Progenitor cell of endocrine pancreas (in vitro differentiated cells): ENCODE measurements at regions not wholly inside any gene's neighbourhood (a gene's known extent, or its start where the extent isn't known, plus 50 kb on each side); places are given as distances from the start of the nearest gene placed in this dataset.
A peak's percentile ranks its signal among the peaks of the same experiment; 100 is the strongest.

Source experiments
- DNase-seq: peaks from one replicate; pipeline ENCODE4 v3.0.0; 2021; ENCODE audit warnings: low spot score; ENCODE audit not compliant: unreplicated experiment
- H3K27ac Mint-ChIP-seq: 2 replicates; pipeline ENCODE4 v1.8.0; 2021; ENCODE audit warnings: mild to moderate bottlenecking, moderate library complexity, mixed read lengths
- H3K27me3 Mint-ChIP-seq: 2 replicates; pipeline ENCODE4 v1.8.0; 2021; ENCODE audit warnings: mixed read lengths
- H3K36me3 Mint-ChIP-seq: 2 replicates; pipeline ENCODE4 v1.8.0; 2022; ENCODE audit warnings: mixed read lengths; ENCODE audit not compliant: insufficient read depth
- H3K4me1 Mint-ChIP-seq: 2 replicates; pipeline ENCODE4 v1.8.0; 2021; ENCODE audit warnings: low read depth, mixed read lengths
- H3K4me3 Mint-ChIP-seq: 2 replicates; pipeline ENCODE4 v1.8.0; 2021; ENCODE audit warnings: low read depth, mild to moderate bottlenecking, moderate library complexity, mixed read lengths
- H3K9me3 Mint-ChIP-seq: 2 replicates; pipeline ENCODE4 v1.8.0; 2021; ENCODE audit warnings: low read depth, mixed read lengths
- TF ChIP-seq, protein P1 (sequence below): fragments of 200-600 bp; sonication (generic); IDR thresholded peaks from one replicate; pipeline ENCODE4 v1.5.0; 2021; ENCODE audit warnings: antibody characterized with exemption, mild to moderate bottlenecking; ENCODE audit not compliant: unreplicated experiment

DNA sequence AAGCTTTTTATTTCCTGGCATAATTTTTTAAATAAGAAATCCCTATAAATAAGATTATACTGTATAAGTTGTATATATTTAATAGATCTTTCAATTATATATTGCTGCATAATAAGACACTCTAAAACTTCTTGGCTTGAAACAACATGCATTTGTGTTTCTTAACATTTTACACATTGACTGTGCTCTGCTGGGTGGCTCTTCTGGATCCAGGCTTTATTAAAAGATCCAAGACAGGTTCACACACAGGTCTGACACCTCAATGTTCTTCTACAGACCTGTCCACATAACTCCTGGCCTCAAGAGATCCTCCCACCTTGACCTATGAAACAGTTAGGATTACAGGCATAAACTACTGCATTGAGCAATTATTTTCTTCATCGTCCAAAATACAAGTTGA lies 77.6 kb upstream of the PCDH17 start:
- Mint-ChIP-seq H3K36me3 (no peaks in the 10 kb centered on the region), H3K27me3 (no peaks in the 10 kb centered on the region), H3K4me1 (peaks cover 2% of the 10 kb centered on the region), H3K4me3 (no peak overlapping the region), H3K9me3 (peaks cover 6% of the 10 kb centered on the region), H3K27ac (no peak overlapping the region)
- no peak for DNase-seq
- TF ChIP-seq, protein P1, sequence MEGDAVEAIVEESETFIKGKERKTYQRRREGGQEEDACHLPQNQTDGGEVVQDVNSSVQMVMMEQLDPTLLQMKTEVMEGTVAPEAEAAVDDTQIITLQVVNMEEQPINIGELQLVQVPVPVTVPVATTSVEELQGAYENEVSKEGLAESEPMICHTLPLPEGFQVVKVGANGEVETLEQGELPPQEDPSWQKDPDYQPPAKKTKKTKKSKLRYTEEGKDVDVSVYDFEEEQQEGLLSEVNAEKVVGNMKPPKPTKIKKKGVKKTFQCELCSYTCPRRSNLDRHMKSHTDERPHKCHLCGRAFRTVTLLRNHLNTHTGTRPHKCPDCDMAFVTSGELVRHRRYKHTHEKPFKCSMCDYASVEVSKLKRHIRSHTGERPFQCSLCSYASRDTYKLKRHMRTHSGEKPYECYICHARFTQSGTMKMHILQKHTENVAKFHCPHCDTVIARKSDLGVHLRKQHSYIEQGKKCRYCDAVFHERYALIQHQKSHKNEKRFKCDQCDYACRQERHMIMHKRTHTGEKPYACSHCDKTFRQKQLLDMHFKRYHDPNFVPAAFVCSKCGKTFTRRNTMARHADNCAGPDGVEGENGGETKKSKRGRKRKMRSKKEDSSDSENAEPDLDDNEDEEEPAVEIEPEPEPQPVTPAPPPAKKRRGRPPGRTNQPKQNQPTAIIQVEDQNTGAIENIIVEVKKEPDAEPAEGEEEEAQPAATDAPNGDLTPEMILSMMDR = no peak

DNA sequence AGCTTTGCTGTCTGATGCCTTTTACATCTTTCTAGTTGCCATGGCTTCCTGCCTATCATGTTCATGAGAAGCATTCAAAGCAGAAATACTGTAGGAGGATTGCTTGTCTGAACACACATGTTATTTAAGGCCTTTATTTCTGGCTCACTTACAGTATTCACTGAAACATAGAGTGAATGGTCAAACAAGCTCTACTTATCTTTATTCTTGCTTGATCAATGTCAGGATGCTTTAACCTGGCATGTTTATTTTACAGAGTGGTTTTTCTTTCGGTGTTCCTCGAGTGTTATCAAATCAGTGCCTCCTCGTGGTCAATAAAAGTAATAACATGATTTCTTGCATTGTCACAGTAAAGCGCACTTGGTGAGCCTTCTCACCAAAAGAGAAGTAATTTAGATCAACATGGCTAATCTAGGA lies 73.5 kb upstream of the PCDH17 start:
- no peak overlapping the region for H3K4me3 Mint-ChIP-seq
- peaks cover 2% of the 10 kb centered on the region for H3K4me1 Mint-ChIP-seq
- H3K36me3 Mint-ChIP-seq = no peaks in the 10 kb centered on the region
- TF ChIP-seq, protein P1 = peak; percentile 61
- DNase-seq = no peak
- H3K27ac Mint-ChIP-seq = no peak overlapping the region
- H3K27me3 Mint-ChIP-seq = no peaks in the 10 kb centered on the region
- peaks cover 3% of the 10 kb centered on the region for H3K9me3 Mint-ChIP-seq

DNA sequence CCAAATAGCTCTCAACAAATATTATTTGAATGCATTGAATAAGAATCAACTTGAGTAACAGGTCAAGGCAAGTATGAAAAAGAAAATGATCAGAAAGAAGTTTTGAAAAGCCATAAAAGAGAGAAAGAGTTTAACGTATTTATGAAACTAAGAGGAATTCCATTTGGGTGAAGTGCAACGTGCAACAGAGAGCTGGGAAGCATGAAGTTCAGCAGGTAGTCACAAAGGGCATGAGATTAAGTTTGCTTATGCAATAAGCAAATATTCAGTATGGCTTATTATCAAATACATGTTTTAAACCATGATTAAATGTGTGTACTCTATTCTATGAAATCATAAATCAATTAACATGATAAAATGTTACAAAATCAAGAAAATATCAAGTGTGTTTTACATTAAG lies 62.7 kb upstream of the PCDH17 start:
- H3K9me3 Mint-ChIP-seq = peaks cover 7% of the 10 kb centered on the region
- no peaks in the 10 kb centered on the region for H3K36me3 Mint-ChIP-seq
- no peaks in the 10 kb centered on the region for H3K27me3 Mint-ChIP-seq
- no peak overlapping the region for H3K27ac Mint-ChIP-seq
- H3K4me3 Mint-ChIP-seq = no peak overlapping the region
- DNase-seq = no peak
- TF ChIP-seq, protein P1 = no peak
- H3K4me1 Mint-ChIP-seq = no peaks in the 10 kb centered on the region

DNA sequence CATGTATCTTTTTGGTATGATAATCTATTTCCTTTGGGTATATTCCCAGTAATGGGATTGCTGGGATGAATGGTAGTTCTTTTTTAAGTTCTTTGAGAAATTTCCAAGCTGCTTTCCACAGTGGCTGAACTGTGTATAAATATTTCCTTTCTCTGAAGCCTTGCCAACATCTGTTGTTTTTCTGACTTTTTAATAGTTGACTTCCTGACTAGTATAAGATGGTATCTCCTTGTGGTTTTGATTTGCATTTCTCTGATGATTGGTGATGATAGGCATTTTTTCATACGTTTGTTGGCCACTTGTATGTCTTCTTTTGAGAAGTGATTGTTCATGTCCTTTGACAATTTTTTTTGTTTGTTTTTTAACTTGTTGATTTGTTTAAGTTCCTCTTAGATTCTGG lies 61.6 kb upstream of the PCDH17 start:
- H3K4me1 Mint-ChIP-seq = no peaks in the 10 kb centered on the region
- no peaks in the 10 kb centered on the region for H3K27me3 Mint-ChIP-seq
- no peaks in the 10 kb centered on the region for H3K36me3 Mint-ChIP-seq
- H3K9me3 Mint-ChIP-seq = peaks cover 7% of the 10 kb centered on the region
- no peak overlapping the region for H3K4me3 Mint-ChIP-seq
- H3K27ac Mint-ChIP-seq = no peak overlapping the region
- DNase-seq = no peak
- TF ChIP-seq, protein P1 = no peak
